NCI-H187 (cell line): ENCODE measurements at regions not wholly inside any gene's neighbourhood (a gene's known extent, or its start where the extent isn't known, plus 50 kb on each side); places are given as distances from the start of the nearest gene placed in this dataset.
A peak's percentile ranks its signal among the peaks of the same experiment; 100 is the strongest.
"Not testable (repeated sequence)": the region's sequence is repeated elsewhere in the genome, so short reads cannot be mapped to it uniquely, and the experiment has no call there.

Experiments used
- DNase-seq, 2 experiments: peaks; one replicate each; lab custom pipeline; 2025; lab: John Stamatoyannopoulos, UW

- no peak for DNase-seq
These were observed 463.3 kb downstream of the DOK5 start for GRCh38 chr20:54938707-54939106.

- no peak for DNase-seq
These were observed 458.0 kb downstream of the DOK5 start for GRCh38 chr20:54933212-54933904.

GRCh38 chr20:54929191-54929590 is 453.8 kb downstream of the DOK5 start:
- DNase-seq, result no peak

- DNase-seq, result no peak
These were observed 453.2 kb downstream of the DOK5 start for GRCh38 chr20:54928564-54928963.

- DNase-seq, result no peak
These were observed 447.2 kb downstream of the DOK5 start for GRCh38 chr20:54922636-54923035.

GRCh38 chr20:54922096-54922495 is 446.7 kb downstream of the DOK5 start:
- DNase-seq, result no peak

- DNase-seq, result no peak
These were observed 445.1 kb downstream of the DOK5 start for GRCh38 chr20:54920491-54920890.

- not testable (repeated sequence) for DNase-seq
These were observed 443.6 kb downstream of the DOK5 start for GRCh38 chr20:54918993-54919392.

- DNase-seq, result peak in 1 of 2 experiments; percentile 9
These were observed 439.6 kb downstream of the DOK5 start for GRCh38 chr20:54914995-54915394.

- DNase-seq, result no peak
These were observed 434.3 kb downstream of the DOK5 start for GRCh38 chr20:54909702-54910101.

- DNase-seq, result not testable (repeated sequence)
These were observed 430.7 kb downstream of the DOK5 start for GRCh38 chr20:54906134-54906533.

- DNase-seq, result no peak
These were observed 422.4 kb downstream of the DOK5 start for GRCh38 chr20:54897787-54898186.

GRCh38 chr20:54891907-54892306 is 416.5 kb downstream of the DOK5 start:
- no peak for DNase-seq

GRCh38 chr20:54879393-54879792 is 404.0 kb downstream of the DOK5 start:
- DNase-seq, result no peak

- DNase-seq, result no peak
These were observed 399.9 kb downstream of the DOK5 start for GRCh38 chr20:54875307-54875706.

- DNase-seq, result no peak
These were observed 399.3 kb downstream of the DOK5 start for GRCh38 chr20:54874718-54875117.

- no peak for DNase-seq
These were observed 397.0 kb downstream of the DOK5 start for GRCh38 chr20:54872440-54872839.

- DNase-seq, result no peak
These were observed 394.4 kb downstream of the DOK5 start for GRCh38 chr20:54869765-54870164.

GRCh38 chr20:54865273-54865672 is 389.9 kb downstream of the DOK5 start:
- DNase-seq, result no peak

GRCh38 chr20:54860716-54861115 is 385.3 kb downstream of the DOK5 start:
- DNase-seq, result no peak

- DNase-seq, result no peak
These were observed 380.8 kb downstream of the DOK5 start for GRCh38 chr20:54856202-54856601.

- no peak for DNase-seq
These were observed 374.3 kb downstream of the DOK5 start for GRCh38 chr20:54849741-54850140.

- no peak for DNase-seq
These were observed 373.7 kb downstream of the DOK5 start for GRCh38 chr20:54848984-54849538.

GRCh38 chr20:54848262-54848661 is 372.9 kb downstream of the DOK5 start:
- no peak for DNase-seq
